Activated T-cell treated with anti-CD3 and anti-CD28 coated beads for 1 hour (primary cell): ENCODE measurements at regions not wholly inside any gene's neighbourhood (a gene's known extent, or its start where the extent isn't known, plus 50 kb on each side); places are given as distances from the start of the nearest gene placed in this dataset.
"Not testable (repeated sequence)": the region's sequence is repeated elsewhere in the genome, so short reads cannot be mapped to it uniquely, and the experiment has no call there.

Experiments used
- DNase-seq: peaks from one replicate; pipeline ENCODE4 v3.0.0-alpha.2; 2020; ENCODE audit warnings: low read depth

DNA sequence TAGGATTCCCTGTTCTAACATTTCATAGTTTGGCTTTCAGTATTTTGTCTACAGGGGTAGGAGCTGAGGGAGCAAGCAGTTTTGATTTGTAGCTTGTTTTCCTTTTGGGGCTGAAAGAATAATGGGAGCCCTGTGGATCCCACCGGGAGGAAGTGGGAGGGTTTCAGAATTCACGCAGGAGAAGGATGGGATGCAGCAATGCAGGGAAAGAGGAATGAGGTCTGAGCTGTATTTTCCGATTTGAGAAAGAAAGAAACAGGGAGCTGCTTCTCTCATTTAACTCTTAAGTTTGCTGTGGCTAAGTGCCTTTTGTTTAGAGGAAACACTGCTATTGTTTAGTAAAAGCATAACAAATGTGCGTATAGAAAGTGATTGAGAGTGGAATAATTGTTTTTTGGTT lies 141.0 kb downstream of the ADCYAP1 start:
- DNase-seq, result no peak

DNA sequence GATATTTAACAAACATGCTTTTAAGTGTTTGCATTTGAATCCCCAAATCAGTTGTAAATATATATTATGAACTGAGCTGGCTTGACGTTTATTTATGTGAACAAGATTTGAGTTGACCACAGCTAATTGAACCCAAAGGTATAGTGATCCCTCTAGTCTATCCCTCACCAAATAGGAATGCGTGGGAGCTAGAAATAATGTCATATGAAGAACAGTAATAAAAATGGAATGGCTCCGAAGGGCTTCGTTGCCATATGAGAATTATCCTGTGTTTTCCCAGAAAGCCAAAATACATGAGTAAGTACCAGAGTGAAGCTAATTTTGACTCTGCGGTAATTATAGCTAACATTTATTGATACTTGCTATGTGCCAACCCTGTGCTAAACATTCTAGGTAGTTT lies 142.7 kb downstream of the ADCYAP1 start:
- DNase-seq, result no peak

DNA sequence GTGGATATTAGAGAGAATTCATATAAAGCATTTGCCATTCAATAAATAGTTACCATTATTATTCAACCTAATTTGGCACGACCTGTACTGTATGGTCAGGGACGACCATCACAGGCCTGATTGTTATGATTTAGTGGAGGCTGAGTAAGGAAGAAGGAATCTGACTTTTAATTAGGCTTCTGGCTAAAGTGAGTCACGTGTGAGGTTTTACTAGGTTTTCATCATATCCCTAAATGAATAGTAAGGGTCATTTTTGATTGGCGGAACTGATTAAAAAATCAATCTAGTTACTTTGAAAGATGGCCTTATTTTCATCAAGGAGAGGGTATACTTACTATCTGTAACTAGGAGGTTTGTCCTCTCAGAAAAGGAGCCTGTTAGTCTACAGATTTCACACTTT lies 143.4 kb downstream of the ADCYAP1 start:
- DNase-seq, result no peak

DNA sequence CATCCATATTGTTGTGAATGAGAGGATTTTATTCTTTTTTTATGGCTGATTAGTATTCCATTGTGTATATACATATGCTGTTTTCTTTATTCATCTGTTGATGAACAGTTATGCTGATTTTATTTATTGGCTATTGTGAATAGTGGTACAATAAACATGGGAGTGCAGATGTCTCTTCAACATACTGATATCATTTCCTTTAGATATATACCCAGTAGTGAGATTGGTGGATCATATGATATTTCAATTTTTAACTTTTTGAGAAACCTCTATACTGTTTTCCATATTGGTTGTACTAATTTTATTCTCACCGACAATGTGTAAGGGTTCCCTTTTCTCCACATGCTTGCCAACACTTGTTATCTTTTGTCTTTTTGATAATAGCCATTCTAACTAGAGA lies 144.5 kb downstream of the ADCYAP1 start:
- no peak for DNase-seq

DNA sequence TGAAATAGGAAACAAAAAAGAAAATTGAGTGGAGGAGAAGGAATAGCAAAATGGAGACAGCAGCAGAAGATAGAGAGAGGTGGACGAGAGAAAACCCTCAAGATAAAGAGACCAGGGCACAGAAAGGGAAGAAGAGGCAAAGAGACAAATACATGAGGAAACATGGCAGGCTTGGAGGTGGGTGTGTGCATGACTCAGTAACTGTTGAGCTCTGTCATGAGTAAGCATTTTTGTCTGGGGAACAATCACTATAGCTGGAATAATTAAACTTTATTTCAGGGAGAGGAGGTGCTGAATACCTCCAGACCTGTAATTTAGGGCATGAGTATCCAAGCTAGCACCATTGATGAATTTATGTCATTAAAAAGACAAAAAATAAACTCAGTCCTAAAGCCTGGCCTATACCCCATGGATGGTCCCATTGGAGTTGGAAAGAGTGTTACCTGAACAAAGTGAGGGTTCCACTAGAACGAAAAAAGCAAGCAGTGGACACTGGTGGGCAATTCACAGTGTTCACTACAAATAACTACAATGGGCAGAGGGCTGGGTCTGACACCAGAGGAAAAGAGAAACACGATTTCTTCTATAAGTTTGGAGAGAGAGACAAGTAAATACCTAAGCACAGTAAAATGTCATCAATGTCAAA lies 145.5 kb downstream of the ADCYAP1 start:
- DNase-seq, result no peak

DNA sequence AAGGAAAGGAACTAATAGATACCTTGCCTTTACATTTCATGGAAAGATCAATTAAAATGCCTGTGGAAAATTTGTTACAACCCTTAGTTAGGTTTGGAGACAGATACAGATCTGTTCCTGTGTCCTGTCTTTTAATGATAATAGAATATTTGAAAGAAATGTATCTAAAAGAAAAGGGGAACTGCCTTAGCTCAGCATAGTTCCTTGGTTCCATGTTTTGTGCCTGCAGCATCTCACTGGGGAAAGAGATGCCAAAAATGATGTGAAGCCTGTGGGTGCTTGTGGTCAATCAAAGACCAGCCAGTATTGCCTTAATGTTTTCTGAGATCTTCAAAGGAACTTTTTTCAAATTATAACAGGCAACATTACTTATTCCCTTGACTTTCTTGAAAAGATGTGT lies 147.6 kb downstream of the ADCYAP1 start:
- no peak for DNase-seq

DNA sequence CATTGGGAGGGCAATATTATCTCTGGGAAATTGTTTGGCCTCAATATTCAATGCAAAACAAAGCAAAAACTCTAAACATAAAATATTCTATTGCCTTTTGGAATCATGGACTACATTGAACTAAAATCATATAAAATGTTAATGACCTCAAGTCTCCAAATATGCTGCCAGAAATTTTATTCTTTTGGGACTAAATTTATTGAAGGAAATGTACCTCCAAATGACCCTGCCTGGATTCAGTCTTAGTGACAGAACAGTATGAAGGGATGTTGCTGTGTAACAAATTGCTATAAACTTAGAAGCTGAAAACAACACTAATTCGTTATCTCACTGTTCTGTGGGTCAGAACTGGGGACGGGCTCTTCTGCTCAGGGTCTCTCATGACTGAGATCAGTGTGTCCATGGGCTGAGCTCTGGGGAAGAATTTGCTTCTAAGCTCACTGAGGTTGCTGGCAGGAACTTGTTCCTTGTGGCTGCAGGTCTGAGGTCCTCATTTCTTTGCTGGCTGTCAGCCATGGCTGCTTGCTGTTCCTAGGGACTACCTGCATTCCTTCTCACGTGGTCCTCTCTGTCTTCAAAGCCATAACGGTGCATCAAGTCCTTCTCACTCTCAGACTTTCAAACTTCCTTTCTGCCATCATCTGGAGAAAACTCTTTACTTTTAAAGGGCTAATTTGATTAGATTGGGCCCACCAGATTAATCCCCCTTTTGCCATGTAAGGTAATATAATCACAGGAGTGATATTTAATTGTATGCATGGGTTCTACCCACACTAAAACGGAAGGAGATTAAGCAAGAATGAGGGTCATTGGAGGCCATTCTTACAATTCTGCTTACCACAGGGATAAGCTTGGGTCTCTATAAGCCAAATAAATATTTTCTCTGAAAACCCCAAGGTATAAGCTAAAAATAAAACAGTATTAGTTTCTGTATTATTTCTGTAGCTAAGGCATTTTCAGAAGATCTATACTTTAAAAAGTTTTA lies 149.0 kb downstream of the ADCYAP1 start:
- no peak for DNase-seq

DNA sequence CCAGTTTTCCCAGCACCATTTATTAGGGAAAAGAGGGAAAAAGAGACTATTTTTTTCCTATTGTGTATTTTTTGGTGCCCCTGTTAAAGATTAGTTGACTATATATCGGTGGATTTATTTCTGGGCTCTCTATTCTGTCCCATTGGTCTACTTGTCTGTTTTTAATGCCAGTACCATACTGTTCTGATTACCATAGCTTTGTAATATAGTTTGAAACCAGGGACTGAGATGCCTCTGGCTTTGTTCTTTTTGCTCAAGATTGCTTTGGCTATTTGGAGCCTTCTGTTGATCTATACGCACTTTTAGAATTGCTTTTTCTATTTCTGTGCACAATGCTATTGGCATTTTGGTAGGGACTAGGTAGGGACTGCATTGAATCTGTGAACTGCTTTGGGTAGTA lies 151.7 kb downstream of the ADCYAP1 start:
- no peak for DNase-seq

DNA sequence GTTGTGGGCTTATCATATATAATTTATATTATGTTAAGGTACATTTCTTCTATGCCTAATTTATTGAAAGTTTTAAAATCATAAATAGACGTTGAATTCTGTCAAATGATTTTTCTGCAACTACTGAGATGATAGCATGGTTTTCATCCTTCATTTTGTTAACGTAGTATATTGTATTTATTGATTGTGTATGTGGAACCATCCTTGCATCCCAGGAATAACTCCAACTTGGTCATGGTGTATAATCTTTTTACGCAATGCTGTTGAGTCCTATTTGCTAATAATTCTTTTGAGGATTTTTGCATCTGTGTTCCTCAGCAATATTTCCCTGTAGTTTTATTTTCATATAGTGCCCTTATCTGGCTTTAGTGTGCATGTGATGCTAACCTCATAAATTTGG lies 152.7 kb downstream of the ADCYAP1 start:
- DNase-seq, result no peak

DNA sequence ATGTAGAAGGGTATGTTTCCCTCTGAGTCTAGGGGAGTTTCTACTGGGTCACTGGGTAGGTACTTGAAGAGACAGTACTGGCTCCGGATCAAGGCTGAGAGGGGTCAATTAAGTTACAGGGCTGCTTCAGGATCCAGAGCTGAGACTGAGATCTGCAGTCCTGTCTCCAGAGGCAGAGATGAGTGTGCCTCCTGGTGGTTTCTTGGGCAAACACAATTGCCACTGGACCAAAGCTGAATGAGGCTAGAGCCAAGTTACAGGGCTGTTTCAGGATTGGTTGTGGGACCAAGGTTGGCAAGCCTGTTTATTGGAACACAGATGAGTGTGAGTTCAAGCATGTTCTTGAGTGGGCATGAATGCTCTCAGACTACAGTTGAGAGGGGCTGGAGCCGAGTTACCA lies 157.9 kb downstream of the ADCYAP1 start:
- DNase-seq, result no peak

DNA sequence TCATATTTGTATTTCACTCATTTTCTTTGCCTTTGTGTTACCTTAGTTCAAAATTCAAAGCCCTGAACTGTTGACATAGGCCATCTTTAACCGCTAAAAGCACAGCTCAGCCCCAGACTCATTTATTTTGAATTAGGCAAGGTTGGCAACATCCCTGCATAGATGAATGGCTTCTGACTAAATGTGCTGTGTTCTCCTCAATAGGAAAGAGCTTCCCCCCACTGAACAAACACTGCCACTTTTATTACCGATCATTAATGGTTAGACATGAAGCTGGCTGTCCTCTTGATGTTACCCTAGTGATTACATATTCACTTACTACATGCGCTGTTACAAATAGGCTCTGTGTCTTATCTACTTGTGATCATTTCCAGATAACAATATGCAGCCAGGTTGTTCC lies 170.7 kb downstream of the ADCYAP1 start:
- DNase-seq, result no peak

DNA sequence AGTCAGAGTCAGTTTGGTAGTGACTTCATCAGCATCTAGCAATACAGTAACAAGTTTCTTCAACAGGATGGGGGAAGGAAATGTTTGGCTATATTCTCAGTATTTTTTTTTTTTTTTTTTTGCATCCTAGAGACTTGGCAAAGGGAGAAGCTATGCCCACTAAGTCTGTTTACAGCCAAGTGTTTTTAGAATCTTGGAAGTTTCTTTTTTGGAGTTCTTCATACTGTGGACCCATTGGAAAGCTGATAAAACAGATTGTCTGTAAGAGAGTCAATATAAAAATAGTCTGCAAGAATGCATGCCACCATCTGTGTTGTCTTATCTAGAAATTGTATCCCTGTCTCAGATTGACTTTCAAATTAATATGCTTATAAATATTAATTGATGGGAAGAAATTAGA lies 171.2 kb downstream of the ADCYAP1 start:
- no peak for DNase-seq

DNA sequence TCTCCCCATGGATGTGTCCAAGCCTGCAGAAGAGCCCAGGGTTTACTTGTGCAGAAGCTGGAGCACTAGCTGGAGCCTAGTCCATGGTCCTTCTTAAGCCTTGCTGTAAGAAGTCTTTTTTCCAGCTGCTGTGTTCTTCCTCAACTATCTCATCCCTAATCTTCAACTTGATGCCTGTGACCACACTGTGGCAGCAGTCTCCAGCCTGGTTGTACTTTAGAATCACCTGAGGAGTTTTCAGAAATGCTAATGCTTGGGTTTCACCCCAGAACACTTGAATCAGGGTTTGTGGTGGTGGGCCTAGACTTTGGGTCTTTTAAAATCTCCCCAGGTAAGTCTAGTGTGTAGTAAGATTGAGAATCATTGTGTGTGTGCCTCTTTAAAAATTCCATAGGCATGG lies 173.6 kb downstream of the ADCYAP1 start:
- no peak for DNase-seq

DNA sequence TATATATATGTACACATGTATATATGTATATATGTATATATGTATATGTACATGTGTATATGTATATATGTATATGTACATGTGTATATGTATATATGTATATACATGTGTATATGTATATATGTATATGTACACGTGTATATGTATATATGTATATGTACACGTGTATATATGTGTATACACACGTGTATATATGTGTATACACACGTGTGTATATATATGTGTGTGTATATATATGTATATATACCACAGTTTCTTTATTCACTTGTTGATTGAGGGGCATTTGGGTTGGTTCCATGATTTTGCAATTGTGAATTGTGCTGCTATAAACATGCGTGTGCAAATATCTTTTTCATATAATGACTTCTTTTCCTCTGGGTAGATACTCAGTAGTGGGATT lies 179.0 kb downstream of the ADCYAP1 start:
- not testable (repeated sequence) for DNase-seq

DNA sequence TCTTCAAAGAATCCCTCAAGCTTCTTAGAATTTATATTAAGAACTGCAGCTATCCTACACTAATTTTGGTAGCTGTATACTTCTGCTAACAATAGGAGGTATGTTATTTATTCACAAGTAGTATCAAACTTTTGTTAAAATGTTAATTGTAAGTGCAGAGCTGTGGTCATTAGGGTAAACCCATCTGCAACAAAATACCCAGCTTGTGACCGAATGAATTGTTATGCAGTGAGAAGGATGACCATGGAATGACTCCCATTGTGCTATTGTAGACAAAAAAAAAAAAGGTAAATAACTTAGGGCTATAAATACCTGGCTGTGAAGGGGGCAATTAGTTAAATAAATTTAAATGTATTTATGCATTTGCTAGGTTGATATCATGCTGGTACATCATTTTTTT lies 186.1 kb downstream of the ADCYAP1 start:
- no peak for DNase-seq

DNA sequence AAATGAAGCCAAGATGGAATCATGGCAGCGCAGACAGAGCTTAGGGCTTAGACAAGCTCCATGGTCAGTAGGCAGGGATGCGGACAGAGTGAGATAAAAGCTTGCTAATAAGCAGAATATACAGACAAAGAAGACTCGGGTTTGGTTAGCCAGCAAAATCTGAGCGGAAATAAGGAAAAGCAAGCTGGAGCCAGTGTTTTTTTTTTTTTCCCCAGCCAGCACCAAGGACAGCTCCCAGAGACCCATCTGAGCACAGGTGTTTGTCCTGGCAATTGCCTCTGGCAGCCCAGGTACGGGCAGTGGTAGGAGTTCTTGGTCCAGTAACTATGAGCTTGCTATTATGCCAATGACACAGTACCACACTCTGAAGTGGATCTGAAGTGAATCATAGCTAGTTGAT lies 187.6 kb downstream of the ADCYAP1 start:
- no peak for DNase-seq

DNA sequence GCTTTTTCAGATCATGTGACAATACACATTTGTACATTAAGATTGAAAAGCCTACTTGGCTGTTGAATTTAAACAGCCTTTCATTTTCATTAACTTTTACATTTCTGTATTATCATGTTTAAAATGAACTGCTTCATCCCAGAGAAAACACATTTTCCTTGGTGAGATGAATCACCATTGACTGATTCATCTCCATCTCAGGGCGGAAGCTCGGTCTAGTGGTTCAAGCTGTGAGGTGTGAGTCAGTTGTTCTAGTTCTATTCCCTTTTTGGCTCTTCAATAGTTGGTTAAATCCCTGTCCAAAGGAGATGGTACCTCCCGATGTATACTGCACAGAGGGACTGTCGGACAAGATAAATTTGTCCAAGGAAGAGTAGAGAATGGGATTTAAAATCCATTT lies 189.7 kb downstream of the ADCYAP1 start:
- no peak for DNase-seq

DNA sequence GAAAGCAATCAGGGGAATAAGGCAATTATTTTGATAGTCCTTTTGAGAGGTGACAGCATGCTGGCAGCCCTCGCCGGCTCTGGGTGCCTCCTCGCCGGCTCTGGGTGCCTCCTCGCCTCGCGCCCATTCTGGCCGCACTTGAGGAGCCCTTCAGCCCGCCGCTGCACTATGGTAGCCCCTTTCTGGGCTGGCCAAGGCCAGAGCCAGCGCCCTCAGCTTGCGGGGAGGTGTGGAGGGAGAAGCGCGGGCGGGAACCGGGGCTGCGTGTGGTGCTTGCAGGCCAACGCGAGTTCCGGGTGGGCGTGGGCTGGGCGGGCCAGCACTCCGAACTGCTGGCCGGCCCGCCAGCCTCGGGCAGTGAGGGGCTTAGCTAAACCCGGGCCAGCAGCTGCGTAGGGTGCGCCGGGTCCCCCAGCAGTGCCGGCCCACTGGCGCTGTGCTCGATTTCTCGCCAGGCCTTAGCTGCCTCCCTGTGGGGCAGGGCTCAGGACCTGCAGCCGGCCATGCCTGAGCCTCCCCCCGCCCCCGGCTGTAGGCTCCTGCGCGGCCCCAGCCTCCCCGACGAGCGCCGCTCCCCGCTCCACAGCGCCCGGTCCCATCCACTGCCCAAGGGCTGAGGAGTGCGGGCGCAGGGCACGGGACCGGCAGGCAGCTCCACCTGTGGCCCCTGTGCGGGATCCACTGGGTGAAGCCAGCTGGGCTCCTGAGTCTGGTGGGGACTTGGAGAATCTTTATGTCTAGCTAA lies 193.5 kb downstream of the ADCYAP1 start:
- not testable (repeated sequence) for DNase-seq

DNA sequence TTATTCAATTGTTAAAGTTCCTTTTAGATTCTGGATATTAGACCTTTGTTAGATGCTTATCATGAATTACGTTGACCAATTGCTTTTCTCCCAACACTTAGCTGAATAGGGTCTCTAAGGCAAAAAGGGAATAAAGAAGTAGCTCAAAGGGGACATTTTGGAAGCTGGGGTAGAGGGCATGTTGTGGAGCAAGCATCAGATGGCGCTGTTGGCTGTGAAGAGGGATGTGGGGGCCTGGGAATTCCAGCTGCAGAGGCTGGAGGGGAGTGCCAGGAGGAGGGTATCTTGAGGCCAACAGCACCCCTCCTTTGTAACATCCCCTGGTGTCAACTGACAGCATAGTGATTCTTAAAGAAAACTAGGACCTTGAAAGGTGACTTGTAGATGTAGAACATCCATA lies 198.2 kb downstream of the ADCYAP1 start:
- no peak for DNase-seq

DNA sequence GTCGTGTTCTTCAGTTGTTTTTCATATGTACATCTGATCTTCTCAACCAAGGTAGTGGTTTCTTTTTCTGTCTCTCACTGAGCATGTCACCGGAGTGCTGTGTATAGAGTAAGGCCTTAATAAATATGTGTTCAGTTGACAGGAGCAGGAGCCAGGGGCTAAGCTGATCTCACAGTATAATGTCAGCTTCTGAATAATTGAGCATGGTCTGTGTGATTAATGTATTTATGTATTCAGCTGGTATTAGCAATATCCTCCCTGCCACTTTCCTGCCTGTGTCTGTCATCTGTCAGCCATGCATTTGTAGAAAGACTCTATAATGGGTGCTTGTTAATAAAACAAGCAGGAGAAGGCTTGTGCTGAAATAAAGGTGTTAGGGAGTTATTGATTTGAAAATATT lies 198.9 kb downstream of the ADCYAP1 start:
- no peak for DNase-seq

DNA sequence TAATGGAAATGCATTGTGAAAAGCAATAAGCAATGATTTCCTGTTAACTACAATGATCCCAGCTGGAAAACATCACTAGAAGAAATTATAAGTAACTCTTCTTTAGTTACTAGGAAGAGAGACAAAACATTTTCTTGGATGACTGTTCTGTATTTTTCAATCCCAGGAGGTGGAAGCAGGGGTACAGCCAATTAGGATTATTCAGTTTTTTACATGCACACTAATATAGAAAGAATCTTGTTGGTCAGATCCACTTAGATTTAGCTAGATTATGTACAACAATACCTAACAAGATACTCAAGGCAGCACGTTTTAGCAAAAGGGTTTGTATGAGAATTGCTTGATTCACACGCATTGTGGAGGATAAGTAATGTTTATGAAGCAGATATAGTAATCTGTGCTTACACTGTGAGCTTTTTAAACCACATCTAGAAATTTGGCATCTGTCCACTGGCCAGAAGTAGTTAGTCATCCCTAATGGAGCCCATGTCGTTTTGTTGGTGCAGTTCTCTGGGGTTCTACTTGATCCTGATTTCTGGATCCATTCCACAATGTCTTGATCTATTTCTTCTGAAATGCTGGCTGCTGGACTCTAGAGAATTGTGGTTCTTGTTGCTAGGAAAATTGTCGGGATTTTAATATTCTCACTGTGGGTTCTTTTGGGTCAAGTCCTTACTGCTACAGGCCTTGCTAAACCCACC lies 199.7 kb downstream of the ADCYAP1 start:
- DNase-seq, result no peak

DNA sequence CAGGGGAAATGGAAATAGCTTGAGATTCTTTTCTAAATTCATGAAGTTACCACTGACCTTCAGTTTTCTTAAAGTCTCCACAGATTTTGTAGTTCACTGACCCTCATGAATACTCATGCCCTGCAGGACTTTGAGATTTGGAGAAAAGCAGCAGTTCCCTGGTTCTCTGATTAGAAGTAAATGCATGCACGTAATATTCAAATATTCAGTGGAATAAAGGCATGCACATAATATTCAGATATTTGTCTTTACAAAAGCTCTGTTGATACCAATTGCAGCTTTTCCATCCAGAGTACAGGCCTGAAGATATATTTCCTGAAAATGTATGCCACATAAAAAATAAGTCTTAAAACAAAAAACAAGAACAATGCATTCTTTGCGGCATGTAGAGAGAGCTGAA lies 219.8 kb downstream of the ADCYAP1 start:
- DNase-seq, result no peak
